Body of pancreas (tissue), 4 donors: ENCODE measurements at regions not wholly inside any gene's neighbourhood (a gene's known extent, or its start where the extent isn't known, plus 50 kb on each side); places are given as distances from the start of the nearest gene placed in this dataset.

Experiments used
- ATAC-seq: fragments of 150-250 bp; one replicate; pipeline ENCODE4 v1.9.1; 2016
- DNase-seq, 4 donors: peaks; one replicate each; pipeline ENCODE4 v3.0.0-alpha.2; 2019
- H3K27ac ChIP-seq, 4 donors: fragments of 200-600 bp; sonication (generic); 1 replicate in 3 of 4; 2 replicates in 1 of 4; pipeline versions ENCODE4 v1.5.1 to v1.6.1; 2016 to 2019; ENCODE audit warnings: mild to moderate bottlenecking in 1 of 4, mixed read lengths in 1 of 4, moderate library complexity in 1 of 4
- H3K27me3 ChIP-seq, 2 donors: fragments of 200-600 bp; sonication (generic); one replicate each; pipeline ENCODE4 v1.6.0; 2016; ENCODE audit warnings: mild to moderate bottlenecking in 1 of 2
- H3K36me3 ChIP-seq, 2 donors: fragments of 200-600 bp; sonication (generic); replicated peaks in 1 of 2; 2 replicates each; pipeline ENCODE4 v1.5.1; 2016; ENCODE audit warnings: low read depth in 2 of 2; ENCODE audit not compliant: insufficient read depth in 1 of 2
- H3K4me1 ChIP-seq: fragments of 200-600 bp; sonication (generic); one replicate; pipeline ENCODE4 v1.6.0; 2016
- H3K4me3 ChIP-seq, 2 donors: fragments of 200-600 bp; sonication (generic); 1 replicate in 1 of 2; 2 replicates in 1 of 2; pipeline ENCODE4 v1.5.1; 2016 to 2019
- H3K9me3 ChIP-seq, 3 donors: fragments of 200-600 bp; sonication (generic); 1 replicate in 2 of 3; 2 replicates in 1 of 3; pipeline ENCODE4 v1.5.1; 2016
- CTCF ChIP-seq, 7 experiments: fragments of 450-650 bp in 4 of 7; fragments of 200-600 bp in 3 of 7; sonication (generic) in 3 of 7; IDR thresholded peaks; one replicate each; pipeline ENCODE4 v1.5.1; 2016 to 2019; ENCODE audit warnings: antibody characterized with exemption in 7 of 7
- POLR2A ChIP-seq, 3 donors: fragments of 450-650 bp; IDR thresholded peaks; one replicate each; pipeline ENCODE4 v1.6.1; 2016; ENCODE audit warnings: antibody characterized with exemption in 3 of 3, mild to moderate bottlenecking in 2 of 3
- WGBS, 2 donors: methylation state at CpG; one replicate each; pipeline ENCODE4 v1.1.5; 2017; 5-methylcytosine and 5-hydroxymethylcytosine counted together
- intact Hi-C: fragments of 100-400 bp; cut with DNase I; formaldehyde crosslinking; loops from one replicate; pipeline ENCODE4 v1.15.1; 2023

- H3K27ac ChIP-seq, result no peak overlapping the region
- H3K36me3 ChIP-seq, result no peaks in the 10 kb centered on the region
- intact Hi-C loops, result no loop called here
- H3K9me3 ChIP-seq, result peaks cover 0 to 6% (median 0%) of the 10 kb centered on the region in 3 donors
- no peaks in the 10 kb centered on the region for H3K27me3 ChIP-seq
- 33 to 57% methylated on average over 9 of the region's 9 CpGs for whole genome bisulfite sequencing, 2 donors
- no peak for TF ChIP-seq POLR2A (IDR thresholded peaks at IDR 0.05)
- TF ChIP-seq CTCF (IDR thresholded peaks at IDR 0.05), result no peak
- H3K4me3 ChIP-seq, result no peak overlapping the region
- ATAC-seq, result no peak
- no peaks in the 10 kb centered on the region for H3K4me1 ChIP-seq
- no peak for DNase-seq
Measured at GRCh38 chr16:54696970-54697369, 233.7 kb upstream of the IRX5 start.

GRCh38 chr16:54696522-54696921, 234.1 kb upstream of the IRX5 start:
- Histone ChIP-seq H3K27me3 (no peaks in the 10 kb centered on the region), H3K27ac (no peak overlapping the region), H3K9me3 (peaks cover 0 to 4% (median 0%) of the 10 kb centered on the region in 3 donors), H3K4me3 (no peak overlapping the region), H3K4me1 (no peaks in the 10 kb centered on the region), H3K36me3 (no peaks in the 10 kb centered on the region)
- ATAC-seq, result no peak
- TF ChIP-seq CTCF (IDR thresholded peaks at IDR 0.05) (no peak), POLR2A (IDR thresholded peaks at IDR 0.05) (no peak)
- 56 to 63% methylated on average over 8 of the region's 8 CpGs for WGBS, 2 donors
- intact Hi-C loops, result no loop called here
- no peak for DNase-seq

DNA sequence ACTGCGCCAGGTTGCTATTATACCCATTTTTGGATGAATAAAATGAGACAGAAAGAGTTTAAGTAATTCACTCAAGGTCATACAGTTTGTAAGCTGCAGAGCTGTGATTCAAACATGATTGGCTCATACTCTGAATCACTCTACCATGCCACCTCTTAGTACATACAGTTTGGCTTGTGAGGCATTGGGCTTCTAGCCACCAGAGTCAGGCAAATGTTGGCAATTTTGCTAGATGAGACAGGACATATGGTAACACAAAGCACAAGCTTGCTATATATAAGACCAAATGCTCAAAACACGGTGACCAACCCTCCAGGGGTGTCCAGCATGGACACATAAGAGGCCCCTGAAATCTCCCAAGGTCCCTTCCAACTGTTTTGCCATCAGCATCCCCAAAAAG, 236.0 kb upstream of the IRX5 start:
- Histone ChIP-seq H3K4me1 (no peaks in the 10 kb centered on the region), H3K4me3 (no peak overlapping the region), H3K27me3 (no peaks in the 10 kb centered on the region), H3K9me3 (no peaks in the 10 kb centered on the region), H3K36me3 (no peaks in the 10 kb centered on the region), H3K27ac (no peak overlapping the region)
- ATAC-seq (no peak), DNase-seq (no peak)
- TF ChIP-seq CTCF (IDR thresholded peaks at IDR 0.05) (no peak), POLR2A (IDR thresholded peaks at IDR 0.05) (no peak)
- intact Hi-C loops, result no loop called here
- WGBS, 2 donors, result 50 to 90% methylated on average over 2 of the region's 2 CpGs

DNA sequence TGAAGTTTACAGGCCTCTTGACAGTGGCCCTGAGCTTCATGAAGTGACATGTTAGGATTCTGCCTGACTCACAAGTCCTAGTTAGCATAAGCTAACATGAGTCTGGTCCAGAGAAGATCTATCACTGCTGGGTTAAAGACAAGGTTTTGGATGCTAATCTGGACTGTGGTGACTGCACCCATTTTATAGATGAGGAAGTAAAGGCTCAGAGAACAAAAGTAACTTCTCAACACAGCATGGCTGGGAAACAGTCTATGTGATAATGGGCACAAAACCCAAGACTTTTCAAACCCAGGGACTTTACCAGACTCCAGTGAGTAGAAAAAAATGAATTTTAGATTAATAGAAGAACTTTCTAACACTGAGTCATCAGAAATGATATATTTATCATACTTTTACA, 236.8 kb upstream of the IRX5 start:
- no peak for DNase-seq
- intact Hi-C loops, result no loop called here

More for the DNA sequence above, 236.8 kb upstream of the IRX5 start:
- Histone ChIP-seq H3K27ac (no peak overlapping the region), H3K4me3 (no peak overlapping the region), H3K27me3 (no peaks in the 10 kb centered on the region), H3K36me3 (no peaks in the 10 kb centered on the region), H3K4me1 (no peaks in the 10 kb centered on the region), H3K9me3 (no peaks in the 10 kb centered on the region)
- ATAC-seq, result no peak
- no peak for TF ChIP-seq POLR2A (IDR thresholded peaks at IDR 0.05)
- no peak for TF ChIP-seq CTCF (IDR thresholded peaks at IDR 0.05)
